ENCODE measurements at regions not wholly inside any gene's neighbourhood (a gene's known extent, or its start where the extent isn't known, plus 50 kb on each side); places are given as distances from the start of the nearest gene placed in this dataset.
"Not testable (repeated sequence)": the region's sequence is repeated elsewhere in the genome, so short reads cannot be mapped to it uniquely, and the experiment has no call there.

- TF ChIP-seq POLR2AphosphoS5 (IDR thresholded peaks at IDR 0.05; ENCODE audit: low read depth); CTCF (IDR thresholded peaks at IDR 0.05; ENCODE audit: insufficient read depth, low read length): not testable (repeated sequence)
These were observed 583.7 kb downstream of the TUBA3C start for GRCh38 chr13:18597940-18598339.
